HepG2 (cell line): ENCODE measurements at regions not wholly inside any gene's neighbourhood (a gene's known extent, or its start where the extent isn't known, plus 50 kb on each side); places are given as distances from the start of the nearest gene placed in this dataset.

Source experiments
- CEBPB ChIP-seq: IDR thresholded peaks from 2 replicates; pipeline ENCODE4 v1.6.1; 2011; ENCODE audit warnings: low read depth, low read length, improper control_type of control experiment, borderline replicate concordance
- JUN ChIP-seq: sonication (generic); formaldehyde crosslinking; IDR thresholded peaks from 2 replicates; pipeline ENCODE4 v1.4.0; 2020; ENCODE audit warnings: mild to moderate bottlenecking, missing genetic modification reagents
- NR2C2 ChIP-seq: sonication (generic); formaldehyde crosslinking; IDR thresholded peaks from 2 replicates; pipeline ENCODE4 v1.4.0; 2020; ENCODE audit warnings: missing genetic modification reagents, mild to moderate bottlenecking, moderate library complexity, borderline replicate concordance
- REL ChIP-seq: sonication (generic); formaldehyde crosslinking; conservative IDR thresholded peaks from 2 replicates; pipeline ENCODE4 v1.8.0; 2022; ENCODE audit warnings: mild to moderate bottlenecking, missing genetic modification reagents, moderate library complexity
- RFX1 ChIP-seq: fragments of 450-650 bp; IDR thresholded peaks from 2 replicates; pipeline ENCODE4 v1.6.1; 2017
- ZKSCAN5 ChIP-seq: sonication (generic); formaldehyde crosslinking; IDR thresholded peaks from 2 replicates; pipeline ENCODE4 v1.5.1; 2020; ENCODE audit warnings: mild to moderate bottlenecking, missing genetic modification reagents
- ZNF510 ChIP-seq: sonication (generic); formaldehyde crosslinking; IDR thresholded peaks from 2 replicates; pipeline ENCODE4 v1.4.0; 2020; ENCODE audit warnings: low read depth, mild to moderate bottlenecking, missing genetic modification reagents
- ZNF720 ChIP-seq: sonication (generic); formaldehyde crosslinking; IDR thresholded peaks from 2 replicates; pipeline ENCODE4 v1.4.0; 2020; ENCODE audit warnings: missing genetic modification reagents
- ZSCAN29 ChIP-seq: sonication (generic); formaldehyde crosslinking; conservative IDR thresholded peaks from 2 replicates; pipeline ENCODE4 v1.4.0; 2020; ENCODE audit warnings: mild to moderate bottlenecking, missing genetic modification reagents
- TF ChIP-seq, protein P1 (sequence below): sonication (generic); formaldehyde crosslinking; IDR thresholded peaks from 2 replicates; pipeline ENCODE4 v1.5.0; 2020; ENCODE audit warnings: mild to moderate bottlenecking, missing genetic modification reagents, moderate library complexity
- TF ChIP-seq, protein P2 (sequence below): sonication (generic); formaldehyde crosslinking; IDR thresholded peaks from 2 replicates; pipeline ENCODE4 v1.5.0; 2020; ENCODE audit warnings: missing genetic modification reagents, mild to moderate bottlenecking, borderline replicate concordance
- TF ChIP-seq, protein P3 (sequence below): fragments of 450-650 bp; IDR thresholded peaks from 2 replicates; pipeline ENCODE4 v1.6.1; 2017; ENCODE audit warnings: mild to moderate bottlenecking
- TF ChIP-seq, protein P4 (sequence below): sonication (generic); formaldehyde crosslinking; IDR thresholded peaks from 2 replicates; pipeline ENCODE4 v1.4.0; 2020; ENCODE audit warnings: missing genetic modification reagents
- TF ChIP-seq, protein P5 (sequence below): sonication (generic); formaldehyde crosslinking; IDR thresholded peaks from 2 replicates; pipeline ENCODE4 v1.5.0; 2020; ENCODE audit warnings: mild to moderate bottlenecking, low read depth, missing genetic modification reagents, borderline replicate concordance

DNA sequence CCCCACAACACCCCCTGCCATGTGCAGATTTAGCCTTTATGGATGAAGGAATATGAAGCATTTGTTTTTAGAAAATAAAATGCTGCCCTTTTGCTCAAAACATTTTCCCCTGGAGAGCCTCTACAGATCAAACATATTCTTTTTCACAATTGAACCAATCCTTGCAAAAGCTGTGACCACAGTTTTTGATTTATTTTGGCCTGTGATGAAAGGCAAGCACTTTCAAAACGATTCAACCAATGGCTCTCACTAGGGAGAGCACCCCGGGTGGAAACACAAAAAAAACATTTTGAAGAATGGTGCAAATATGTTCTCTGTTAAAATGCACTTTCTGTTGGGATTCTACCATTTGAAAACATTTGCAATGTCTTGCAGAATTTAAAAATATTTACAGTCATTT is 476.0 kb upstream of the ONECUT1 start:
- TF ChIP-seq, protein P1, sequence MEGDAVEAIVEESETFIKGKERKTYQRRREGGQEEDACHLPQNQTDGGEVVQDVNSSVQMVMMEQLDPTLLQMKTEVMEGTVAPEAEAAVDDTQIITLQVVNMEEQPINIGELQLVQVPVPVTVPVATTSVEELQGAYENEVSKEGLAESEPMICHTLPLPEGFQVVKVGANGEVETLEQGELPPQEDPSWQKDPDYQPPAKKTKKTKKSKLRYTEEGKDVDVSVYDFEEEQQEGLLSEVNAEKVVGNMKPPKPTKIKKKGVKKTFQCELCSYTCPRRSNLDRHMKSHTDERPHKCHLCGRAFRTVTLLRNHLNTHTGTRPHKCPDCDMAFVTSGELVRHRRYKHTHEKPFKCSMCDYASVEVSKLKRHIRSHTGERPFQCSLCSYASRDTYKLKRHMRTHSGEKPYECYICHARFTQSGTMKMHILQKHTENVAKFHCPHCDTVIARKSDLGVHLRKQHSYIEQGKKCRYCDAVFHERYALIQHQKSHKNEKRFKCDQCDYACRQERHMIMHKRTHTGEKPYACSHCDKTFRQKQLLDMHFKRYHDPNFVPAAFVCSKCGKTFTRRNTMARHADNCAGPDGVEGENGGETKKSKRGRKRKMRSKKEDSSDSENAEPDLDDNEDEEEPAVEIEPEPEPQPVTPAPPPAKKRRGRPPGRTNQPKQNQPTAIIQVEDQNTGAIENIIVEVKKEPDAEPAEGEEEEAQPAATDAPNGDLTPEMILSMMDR (CRISPR knock-in tag), result no peak
- no peak for TF ChIP-seq ZSCAN29 (CRISPR knock-in tag)
- TF ChIP-seq ZKSCAN5 (CRISPR knock-in tag), result no peak
- TF ChIP-seq JUN (CRISPR knock-in tag), result no peak
- TF ChIP-seq NR2C2 (CRISPR knock-in tag), result no peak
- TF ChIP-seq, protein P2, sequence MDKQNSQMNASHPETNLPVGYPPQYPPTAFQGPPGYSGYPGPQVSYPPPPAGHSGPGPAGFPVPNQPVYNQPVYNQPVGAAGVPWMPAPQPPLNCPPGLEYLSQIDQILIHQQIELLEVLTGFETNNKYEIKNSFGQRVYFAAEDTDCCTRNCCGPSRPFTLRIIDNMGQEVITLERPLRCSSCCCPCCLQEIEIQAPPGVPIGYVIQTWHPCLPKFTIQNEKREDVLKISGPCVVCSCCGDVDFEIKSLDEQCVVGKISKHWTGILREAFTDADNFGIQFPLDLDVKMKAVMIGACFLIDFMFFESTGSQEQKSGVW (CRISPR knock-in tag), result no peak
- no peak for TF ChIP-seq REL (CRISPR knock-in tag)
- TF ChIP-seq, protein P3, sequence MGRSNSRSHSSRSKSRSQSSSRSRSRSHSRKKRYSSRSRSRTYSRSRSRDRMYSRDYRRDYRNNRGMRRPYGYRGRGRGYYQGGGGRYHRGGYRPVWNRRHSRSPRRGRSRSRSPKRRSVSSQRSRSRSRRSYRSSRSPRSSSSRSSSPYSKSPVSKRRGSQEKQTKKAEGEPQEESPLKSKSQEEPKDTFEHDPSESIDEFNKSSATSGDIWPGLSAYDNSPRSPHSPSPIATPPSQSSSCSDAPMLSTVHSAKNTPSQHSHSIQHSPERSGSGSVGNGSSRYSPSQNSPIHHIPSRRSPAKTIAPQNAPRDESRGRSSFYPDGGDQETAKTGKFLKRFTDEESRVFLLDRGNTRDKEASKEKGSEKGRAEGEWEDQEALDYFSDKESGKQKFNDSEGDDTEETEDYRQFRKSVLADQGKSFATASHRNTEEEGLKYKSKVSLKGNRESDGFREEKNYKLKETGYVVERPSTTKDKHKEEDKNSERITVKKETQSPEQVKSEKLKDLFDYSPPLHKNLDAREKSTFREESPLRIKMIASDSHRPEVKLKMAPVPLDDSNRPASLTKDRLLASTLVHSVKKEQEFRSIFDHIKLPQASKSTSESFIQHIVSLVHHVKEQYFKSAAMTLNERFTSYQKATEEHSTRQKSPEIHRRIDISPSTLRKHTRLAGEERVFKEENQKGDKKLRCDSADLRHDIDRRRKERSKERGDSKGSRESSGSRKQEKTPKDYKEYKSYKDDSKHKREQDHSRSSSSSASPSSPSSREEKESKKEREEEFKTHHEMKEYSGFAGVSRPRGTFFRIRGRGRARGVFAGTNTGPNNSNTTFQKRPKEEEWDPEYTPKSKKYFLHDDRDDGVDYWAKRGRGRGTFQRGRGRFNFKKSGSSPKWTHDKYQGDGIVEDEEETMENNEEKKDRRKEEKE, result no peak
- TF ChIP-seq ZNF720 (CRISPR knock-in tag), result no peak
- no peak for TF ChIP-seq CEBPB
- TF ChIP-seq, protein P4, sequence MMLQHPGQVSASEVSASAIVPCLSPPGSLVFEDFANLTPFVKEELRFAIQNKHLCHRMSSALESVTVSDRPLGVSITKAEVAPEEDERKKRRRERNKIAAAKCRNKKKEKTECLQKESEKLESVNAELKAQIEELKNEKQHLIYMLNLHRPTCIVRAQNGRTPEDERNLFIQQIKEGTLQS, result no peak
- TF ChIP-seq ZNF510, result no peak
- no peak for TF ChIP-seq RFX1
- TF ChIP-seq, protein P5, sequence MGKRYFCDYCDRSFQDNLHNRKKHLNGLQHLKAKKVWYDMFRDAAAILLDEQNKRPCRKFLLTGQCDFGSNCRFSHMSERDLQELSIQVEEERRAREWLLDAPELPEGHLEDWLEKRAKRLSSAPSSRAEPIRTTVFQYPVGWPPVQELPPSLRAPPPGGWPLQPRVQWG (CRISPR knock-in tag), result no peak
